Keratinocyte (primary cell): ENCODE measurements at regions not wholly inside any gene's neighbourhood (a gene's known extent, or its start where the extent isn't known, plus 50 kb on each side); places are given as distances from the start of the nearest gene placed in this dataset.
A peak's percentile ranks its signal among the peaks of the same experiment; 100 is the strongest.

Experiments
- DNase-seq: peaks from one replicate; pipeline ENCODE4 v3.0.0-alpha.2; 2011; ENCODE audit warnings: low read depth, missing footprints, low spot score
- FAIRE-seq: peaks from 2 replicates; lab custom pipeline; 2011; peaks lifted over from hg19 to GRCh38; lab: Jason Lieb, UNC
- H2AFZ ChIP-seq: 2 replicates; pipeline ENCODE4 v1.6.0; 2012; ENCODE audit warnings: low read length, control low read depth, inconsistent platforms; ENCODE audit not compliant: control insufficient read depth
- H3K27ac ChIP-seq: 2 replicates; pipeline ENCODE4 v1.5.1; 2011; ENCODE audit warnings: low read length; ENCODE audit not compliant: control insufficient read depth, insufficient read depth
- H3K27me3 ChIP-seq: 3 replicates; pipeline ENCODE4 v1.6.0; 2011; ENCODE audit warnings: low read length; ENCODE audit not compliant: control insufficient read depth, insufficient read depth; ENCODE audit errors: extremely low read depth
- H3K36me3 ChIP-seq, 2 experiments: 2 replicates in 1 of 2; 3 replicates in 1 of 2; pipeline ENCODE4 v1.5.1; 2011; ENCODE audit warnings: low read length in 2 of 2, mild to moderate bottlenecking in 1 of 2; ENCODE audit not compliant: control insufficient read depth in 2 of 2, insufficient read depth in 2 of 2; ENCODE audit errors: extremely low read depth in 1 of 2
- H3K4me1 ChIP-seq: 3 replicates; pipeline ENCODE4 v1.5.1; 2011; ENCODE audit warnings: low read length; ENCODE audit not compliant: control insufficient read depth, insufficient read depth; ENCODE audit errors: extremely low read depth
- H3K4me2 ChIP-seq: 3 replicates; pipeline ENCODE4 v1.6.0; 2011; ENCODE audit warnings: low read depth, low read length; ENCODE audit not compliant: control insufficient read depth, insufficient read depth; ENCODE audit errors: extremely low read depth
- H3K4me3 ChIP-seq, 3 experiments: fragments of 200-600 bp in 1 of 3; sonication (generic) in 1 of 3; 2 replicates in 2 of 3; 3 replicates in 1 of 3; pipeline ENCODE4 v1.5.1; 2011 to 2016; ENCODE audit warnings: low read length in 3 of 3, mild to moderate bottlenecking in 3 of 3, control low read depth in 2 of 3, inconsistent platforms in 1 of 3, low read depth in 1 of 3, mixed read lengths in 1 of 3, mixed run types in 1 of 3, moderate library complexity in 1 of 3; ENCODE audit not compliant: control insufficient read depth in 2 of 3, insufficient read depth in 2 of 3; ENCODE audit errors: extremely low read depth in 1 of 3
- H3K79me2 ChIP-seq: 2 replicates; pipeline ENCODE4 v1.6.0; 2012; ENCODE audit warnings: low read length; ENCODE audit not compliant: control insufficient read depth, insufficient read depth
- H3K9ac ChIP-seq: 3 replicates; pipeline ENCODE4 v1.6.0; 2011; ENCODE audit warnings: low read length; ENCODE audit not compliant: control insufficient read depth, insufficient read depth; ENCODE audit errors: extremely low read depth
- H3K9me1 ChIP-seq: 3 replicates; pipeline ENCODE4 v1.6.0; 2011; ENCODE audit warnings: low read length; ENCODE audit not compliant: control insufficient read depth, insufficient read depth; ENCODE audit errors: extremely low read depth
- H3K9me3 ChIP-seq: 2 replicates; pipeline ENCODE4 v1.5.1; 2012; ENCODE audit warnings: low read depth, low read length; ENCODE audit not compliant: control insufficient read depth
- H4K20me1 ChIP-seq: 3 replicates; pipeline ENCODE4 v1.6.0; 2011; ENCODE audit warnings: low read length; ENCODE audit not compliant: control insufficient read depth, insufficient read depth; ENCODE audit errors: extremely low read depth
- CTCF ChIP-seq, 3 experiments: IDR thresholded peaks in 1 of 3; conservative IDR thresholded peaks in 1 of 3; optimal IDR thresholded peaks in 1 of 3; 2 replicates in 2 of 3; 3 replicates in 1 of 3; pipeline versions ENCODE3 to v1.5.1; 2011; ENCODE audit warnings: low read length in 3 of 3, mild to moderate bottlenecking in 3 of 3, moderate library complexity in 2 of 3, control low read depth in 1 of 3, inconsistent platforms in 1 of 3; ENCODE audit not compliant: insufficient read depth in 2 of 3; ENCODE audit errors: extremely low read depth in 1 of 3
- EZH2 ChIP-seq: IDR thresholded peaks from one replicate; pipeline ENCODE4 v1.6.1; 2012; ENCODE audit warnings: inconsistent platforms, mild to moderate bottlenecking, low read length, moderate library complexity
- dilution Hi-C: fragments of 300-500 bp; cut with MboI; formaldehyde crosslinking; loops from one replicate; pipeline ENCODE4 v1.7.0; 2020; ENCODE audit warnings: low sequenced_read_pairs; ENCODE audit not compliant: extremely low pct_ligation_motif_present

- no peak overlapping the region for H3K27ac ChIP-seq
- no peaks in the 10 kb centered on the region for H3K9me1 ChIP-seq
- no peak overlapping the region for H3K4me2 ChIP-seq
- no peaks in the 10 kb centered on the region for H3K27me3 ChIP-seq
- no peak overlapping the region for H3K4me3 ChIP-seq
- H3K9me3 ChIP-seq = peaks cover 5% of the 10 kb centered on the region
- no peaks in the 10 kb centered on the region for H4K20me1 ChIP-seq
- no peak for DNase-seq
- H3K9ac ChIP-seq = no peak overlapping the region
- no peak for TF ChIP-seq CTCF (optimal IDR thresholded peaks at IDR 0.05 in 1 of 3, IDR thresholded peaks at IDR 0.05 in 1 of 3, conservative IDR thresholded peaks at IDR 0.05 in 1 of 3; ENCODE audit: extremely low read depth in 1 of 3, insufficient read depth in 2 of 3, low read length in 3 of 3)
- no peak for TF ChIP-seq EZH2
- peaks cover 15% of the 10 kb centered on the region for H3K4me1 ChIP-seq
- no peak for FAIRE-seq
- H3K79me2 ChIP-seq = no peaks in the 10 kb centered on the region
- dilution Hi-C loops = no loop called here
- no peaks in the 10 kb centered on the region for H3K36me3 ChIP-seq
- no peak overlapping the region for H2AFZ ChIP-seq
Observed at GRCh38 chr2:195367809-195368208, 289.2 kb upstream of the SLC39A10 start.

- peak overlapping the region; percentile 55 for H3K4me2 ChIP-seq
- no peak overlapping the region for H3K4me3 ChIP-seq
- dilution Hi-C loops = no loop called here
- H3K9ac ChIP-seq = peak overlapping the region; percentile 40
- H3K79me2 ChIP-seq = no peaks in the 10 kb centered on the region
- H3K27me3 ChIP-seq = no peaks in the 10 kb centered on the region
- H3K9me3 ChIP-seq = peaks cover 5% of the 10 kb centered on the region
- no peaks in the 10 kb centered on the region for H4K20me1 ChIP-seq
- peak; percentile 57 for FAIRE-seq
- no peaks in the 10 kb centered on the region for H3K36me3 ChIP-seq
- peak overlapping the region; percentile 71 for H3K27ac ChIP-seq
- H3K9me1 ChIP-seq = no peaks in the 10 kb centered on the region
- TF ChIP-seq EZH2 = no peak
- TF ChIP-seq CTCF (optimal IDR thresholded peaks at IDR 0.05 in 1 of 3, IDR thresholded peaks at IDR 0.05 in 1 of 3, conservative IDR thresholded peaks at IDR 0.05 in 1 of 3; ENCODE audit: extremely low read depth in 1 of 3, insufficient read depth in 2 of 3, low read length in 3 of 3) = no peak
- H2AFZ ChIP-seq = peak overlapping the region; percentile 75
- peak; percentile 25 for DNase-seq
- peaks cover 15% of the 10 kb centered on the region for H3K4me1 ChIP-seq
Observed at GRCh38 chr2:195364015-195364965, 292.7 kb upstream of the SLC39A10 start.
